Fibroblast of the aortic adventitia (primary cell): ENCODE measurements at regions not wholly inside any gene's neighbourhood (a gene's known extent, or its start where the extent isn't known, plus 50 kb on each side); places are given as distances from the start of the nearest gene placed in this dataset.

Experiments
- DNase-seq: peaks from one replicate; pipeline ENCODE4 v3.0.0-alpha.2; 2010; ENCODE audit warnings: low read depth
- H3K4me3 ChIP-seq: 2 replicates; pipeline ENCODE4 v1.5.1; 2011; ENCODE audit warnings: low read depth, mild to moderate bottlenecking, control low read depth, low read length, moderate library complexity
- CTCF ChIP-seq: IDR thresholded peaks from 2 replicates; pipeline ENCODE4 v1.5.1; 2011; ENCODE audit warnings: mild to moderate bottlenecking, low read length, control low read depth, inconsistent platforms; ENCODE audit not compliant: insufficient read depth

- H3K4me3 ChIP-seq, result no peak overlapping the region
- TF ChIP-seq CTCF, result no peak
- DNase-seq, result no peak
Measured at GRCh38 chr13:80835902-80836301, 495.0 kb upstream of the SPRY2 start.

- DNase-seq, result no peak
- no peak for TF ChIP-seq CTCF
- no peak overlapping the region for H3K4me3 ChIP-seq
Measured at GRCh38 chr13:80830431-80830830, 489.5 kb upstream of the SPRY2 start.

- TF ChIP-seq CTCF, result no peak
- DNase-seq, result no peak
- no peak overlapping the region for H3K4me3 ChIP-seq
Measured at GRCh38 chr13:80828759-80829158, 487.8 kb upstream of the SPRY2 start.

- no peak for DNase-seq
- H3K4me3 ChIP-seq, result no peak overlapping the region
- no peak for TF ChIP-seq CTCF
Measured at GRCh38 chr13:80825276-80825675, 484.4 kb upstream of the SPRY2 start.

- peak; percentile 49 for DNase-seq
- no peak overlapping the region for H3K4me3 ChIP-seq
- TF ChIP-seq CTCF, result no peak
Measured at GRCh38 chr13:80824229-80824628, 483.3 kb upstream of the SPRY2 start.

- no peak overlapping the region for H3K4me3 ChIP-seq
- TF ChIP-seq CTCF, result no peak
- DNase-seq, result no peak
Measured at GRCh38 chr13:80823472-80823871, 482.5 kb upstream of the SPRY2 start.

GRCh38 chr13:80821466-80821865 lies 480.5 kb upstream of the SPRY2 start:
- no peak for DNase-seq
- H3K4me3 ChIP-seq, result no peak overlapping the region
- TF ChIP-seq CTCF, result no peak
